Transverse colon (tissue), 4 donors: ENCODE measurements at regions not wholly inside any gene's neighbourhood (a gene's known extent, or its start where the extent isn't known, plus 50 kb on each side); places are given as distances from the start of the nearest gene placed in this dataset.

ENCODE experiments used
- POLR2AphosphoS5 ChIP-seq, 3 donors: sonication (generic); formaldehyde crosslinking; IDR thresholded peaks; one replicate each; pipeline ENCODE4 v1.6.1; 2016; ENCODE audit warnings: antibody characterized with exemption in 3 of 3
- TF ChIP-seq, protein P1 (sequence below), 5 experiments: fragments of 200-600 bp in 3 of 5; fragments of 450-650 bp in 2 of 5; sonication (generic) in 3 of 5; IDR thresholded peaks; 1 replicate in 2 of 5; 2 replicates in 3 of 5; pipeline ENCODE4 v1.5.1; 2016 to 2017; ENCODE audit warnings: antibody characterized with exemption in 5 of 5, inconsistent platforms in 3 of 5, mild to moderate bottlenecking in 2 of 5, moderate library complexity in 1 of 5

GRCh38 chr6:28757429-28758045 is 166.2 kb downstream of the TRIM27 start:
- TF ChIP-seq, protein P1, sequence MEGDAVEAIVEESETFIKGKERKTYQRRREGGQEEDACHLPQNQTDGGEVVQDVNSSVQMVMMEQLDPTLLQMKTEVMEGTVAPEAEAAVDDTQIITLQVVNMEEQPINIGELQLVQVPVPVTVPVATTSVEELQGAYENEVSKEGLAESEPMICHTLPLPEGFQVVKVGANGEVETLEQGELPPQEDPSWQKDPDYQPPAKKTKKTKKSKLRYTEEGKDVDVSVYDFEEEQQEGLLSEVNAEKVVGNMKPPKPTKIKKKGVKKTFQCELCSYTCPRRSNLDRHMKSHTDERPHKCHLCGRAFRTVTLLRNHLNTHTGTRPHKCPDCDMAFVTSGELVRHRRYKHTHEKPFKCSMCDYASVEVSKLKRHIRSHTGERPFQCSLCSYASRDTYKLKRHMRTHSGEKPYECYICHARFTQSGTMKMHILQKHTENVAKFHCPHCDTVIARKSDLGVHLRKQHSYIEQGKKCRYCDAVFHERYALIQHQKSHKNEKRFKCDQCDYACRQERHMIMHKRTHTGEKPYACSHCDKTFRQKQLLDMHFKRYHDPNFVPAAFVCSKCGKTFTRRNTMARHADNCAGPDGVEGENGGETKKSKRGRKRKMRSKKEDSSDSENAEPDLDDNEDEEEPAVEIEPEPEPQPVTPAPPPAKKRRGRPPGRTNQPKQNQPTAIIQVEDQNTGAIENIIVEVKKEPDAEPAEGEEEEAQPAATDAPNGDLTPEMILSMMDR (IDR thresholded peaks at IDR 0.05): no peak
- TF ChIP-seq POLR2AphosphoS5 (IDR thresholded peaks at IDR 0.05): no peak
